ENCODE measurements at regions not wholly inside any gene's neighbourhood (a gene's known extent, or its start where the extent isn't known, plus 50 kb on each side); places are given as distances from the start of the nearest gene placed in this dataset.

- Histone ChIP-seq H3K4me1 (no peaks in the 10 kb centered on the region), H3K36me3 (no peaks in the 10 kb centered on the region), H3K4me3 (no peak overlapping the region), H3K27me3 (no peaks in the 10 kb centered on the region), H3K27ac (no peak overlapping the region), H3K9me3 (no peaks in the 10 kb centered on the region)
- no peak for DNase-seq
- TF ChIP-seq POLR2A (IDR thresholded peaks at IDR 0.05) = no peak
- TF ChIP-seq, protein P1, sequence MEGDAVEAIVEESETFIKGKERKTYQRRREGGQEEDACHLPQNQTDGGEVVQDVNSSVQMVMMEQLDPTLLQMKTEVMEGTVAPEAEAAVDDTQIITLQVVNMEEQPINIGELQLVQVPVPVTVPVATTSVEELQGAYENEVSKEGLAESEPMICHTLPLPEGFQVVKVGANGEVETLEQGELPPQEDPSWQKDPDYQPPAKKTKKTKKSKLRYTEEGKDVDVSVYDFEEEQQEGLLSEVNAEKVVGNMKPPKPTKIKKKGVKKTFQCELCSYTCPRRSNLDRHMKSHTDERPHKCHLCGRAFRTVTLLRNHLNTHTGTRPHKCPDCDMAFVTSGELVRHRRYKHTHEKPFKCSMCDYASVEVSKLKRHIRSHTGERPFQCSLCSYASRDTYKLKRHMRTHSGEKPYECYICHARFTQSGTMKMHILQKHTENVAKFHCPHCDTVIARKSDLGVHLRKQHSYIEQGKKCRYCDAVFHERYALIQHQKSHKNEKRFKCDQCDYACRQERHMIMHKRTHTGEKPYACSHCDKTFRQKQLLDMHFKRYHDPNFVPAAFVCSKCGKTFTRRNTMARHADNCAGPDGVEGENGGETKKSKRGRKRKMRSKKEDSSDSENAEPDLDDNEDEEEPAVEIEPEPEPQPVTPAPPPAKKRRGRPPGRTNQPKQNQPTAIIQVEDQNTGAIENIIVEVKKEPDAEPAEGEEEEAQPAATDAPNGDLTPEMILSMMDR (IDR thresholded peaks at IDR 0.05) = no peak
Measured at GRCh38 chr2:14220101-14220500, 412.4 kb upstream of the LRATD1 start.

DNA sequence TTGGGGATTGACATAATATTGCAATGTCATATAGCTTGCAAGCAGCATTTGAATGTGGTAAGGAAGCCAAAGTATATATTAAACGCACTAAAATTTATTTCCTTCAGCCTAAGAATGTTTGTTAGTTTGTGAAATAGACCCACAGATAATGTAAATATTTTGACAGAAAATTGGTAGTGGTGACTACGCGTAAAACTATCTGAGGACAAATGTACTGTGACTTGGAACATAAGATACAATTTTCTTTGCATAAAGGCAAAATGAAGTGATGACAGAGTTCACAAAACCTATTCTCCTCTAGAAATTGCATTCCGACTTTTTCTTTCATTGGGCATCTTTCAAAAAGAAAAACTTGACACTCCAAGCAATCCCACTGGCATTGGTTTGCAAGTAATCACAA is 411.1 kb upstream of the LRATD1 start:
- no peaks in the 10 kb centered on the region for H3K27me3 ChIP-seq
- no peak overlapping the region for H3K27ac ChIP-seq
- DNase-seq = no peak
- no peak overlapping the region for H3K4me3 ChIP-seq
- H3K4me1 ChIP-seq = no peaks in the 10 kb centered on the region
- H3K36me3 ChIP-seq = no peaks in the 10 kb centered on the region
- TF ChIP-seq, protein P1 (IDR thresholded peaks at IDR 0.05) = no peak
- TF ChIP-seq POLR2A (IDR thresholded peaks at IDR 0.05) = no peak
- H3K9me3 ChIP-seq = no peaks in the 10 kb centered on the region

DNA sequence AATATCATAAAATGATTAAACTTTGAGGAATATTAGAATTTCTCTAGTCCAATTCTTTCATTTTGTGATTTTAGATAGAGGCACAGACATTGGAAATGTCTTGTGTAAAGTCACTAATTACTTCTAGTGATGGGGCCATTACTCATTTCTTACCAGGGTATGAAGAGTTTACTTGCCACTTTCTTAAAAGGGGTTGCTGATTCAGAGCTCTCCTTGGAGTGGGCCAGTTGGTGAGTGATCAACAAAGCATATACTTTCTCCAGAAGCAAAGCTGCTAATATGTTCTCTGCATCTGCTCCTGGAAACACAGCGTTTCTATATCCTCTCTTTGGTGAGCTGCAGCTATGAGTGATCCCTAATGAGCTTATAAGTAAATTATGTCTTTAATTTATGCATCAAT is 408.9 kb upstream of the LRATD1 start:
- Histone ChIP-seq H3K4me3 (no peak overlapping the region), H3K27me3 (no peaks in the 10 kb centered on the region), H3K27ac (no peak overlapping the region), H3K36me3 (no peaks in the 10 kb centered on the region), H3K4me1 (no peaks in the 10 kb centered on the region), H3K9me3 (no peaks in the 10 kb centered on the region)
- no peak for DNase-seq
- TF ChIP-seq, protein P1 (IDR thresholded peaks at IDR 0.05) = no peak
- no peak for TF ChIP-seq POLR2A (IDR thresholded peaks at IDR 0.05)

- DNase-seq = no peak
- Histone ChIP-seq H3K4me3 (no peak overlapping the region), H3K27me3 (no peaks in the 10 kb centered on the region), H3K27ac (no peak overlapping the region), H3K36me3 (no peaks in the 10 kb centered on the region), H3K4me1 (no peaks in the 10 kb centered on the region), H3K9me3 (peaks cover 0 to 4% (median 0%) of the 10 kb centered on the region in 4 donors)
- TF ChIP-seq POLR2A (IDR thresholded peaks at IDR 0.05) = no peak
- TF ChIP-seq, protein P1 (IDR thresholded peaks at IDR 0.05) = no peak
Measured at GRCh38 chr2:14231391-14231898, 401.1 kb upstream of the LRATD1 start.

GRCh38 chr2:14232217-14232616 is 400.3 kb upstream of the LRATD1 start:
- H3K4me1 ChIP-seq = no peaks in the 10 kb centered on the region
- H3K27ac ChIP-seq = no peak overlapping the region
- H3K27me3 ChIP-seq = no peaks in the 10 kb centered on the region
- H3K4me3 ChIP-seq = no peak overlapping the region
- TF ChIP-seq, protein P1 (IDR thresholded peaks at IDR 0.05) = no peak
- TF ChIP-seq POLR2A (IDR thresholded peaks at IDR 0.05) = no peak
- peaks cover 0 to 4% (median 0%) of the 10 kb centered on the region in 4 donors for H3K9me3 ChIP-seq
- DNase-seq = no peak
- H3K36me3 ChIP-seq = no peaks in the 10 kb centered on the region

GRCh38 chr2:14234911-14235310 is 397.6 kb upstream of the LRATD1 start:
- H3K4me1 ChIP-seq = no peaks in the 10 kb centered on the region
- H3K27ac ChIP-seq = no peak overlapping the region
- H3K27me3 ChIP-seq = no peaks in the 10 kb centered on the region
- TF ChIP-seq, protein P1 (IDR thresholded peaks at IDR 0.05) = no peak
- TF ChIP-seq POLR2A (IDR thresholded peaks at IDR 0.05) = no peak
- peaks cover 0 to 4% (median 0%) of the 10 kb centered on the region in 4 donors for H3K9me3 ChIP-seq
- no peaks in the 10 kb centered on the region for H3K36me3 ChIP-seq
- DNase-seq = no peak
- H3K4me3 ChIP-seq = no peak overlapping the region

All from Peyer's patch (tissue), 4 donors.